GM23248 (cell line): ENCODE measurements at regions not wholly inside any gene's neighbourhood (a gene's known extent, or its start where the extent isn't known, plus 50 kb on each side); places are given as distances from the start of the nearest gene placed in this dataset.

Experiments used
- DNase-seq: peaks from one replicate; pipeline ENCODE4 v3.0.0-alpha.2; 2015
- H2AFZ ChIP-seq: fragments of 200-600 bp; sonication (generic); 2 replicates; pipeline ENCODE4 v1.6.1; 2016; ENCODE audit warnings: antibody characterized with exemption
- H3F3A ChIP-seq: fragments of 200-600 bp; sonication (generic); 2 replicates; pipeline ENCODE4 v1.6.1; 2016; ENCODE audit warnings: mild to moderate bottlenecking, antibody characterized with exemption, mixed run types; ENCODE audit not compliant: insufficient read depth
- H3K27ac ChIP-seq: fragments of 200-600 bp; sonication (generic); 2 replicates; pipeline ENCODE4 v1.5.1; 2016; ENCODE audit warnings: mild to moderate bottlenecking
- H3K27me3 ChIP-seq: fragments of 200-600 bp; sonication (generic); replicated peaks from 2 replicates; pipeline ENCODE4 v1.6.1; 2016; ENCODE audit warnings: mild to moderate bottlenecking; ENCODE audit not compliant: insufficient read depth
- H3K36me3 ChIP-seq: fragments of 200-600 bp; sonication (generic); 2 replicates; pipeline ENCODE4 v1.6.1; 2016; ENCODE audit warnings: low read depth, mild to moderate bottlenecking
- H3K4me1 ChIP-seq: fragments of 200-600 bp; sonication (generic); 2 replicates; pipeline ENCODE4 v1.6.1; 2016; ENCODE audit warnings: mild to moderate bottlenecking; ENCODE audit not compliant: insufficient read depth
- H3K4me2 ChIP-seq: fragments of 200-600 bp; sonication (generic); one replicate; pipeline ENCODE4 v1.6.1; 2016; ENCODE audit warnings: mild to moderate bottlenecking; ENCODE audit not compliant: unreplicated experiment
- H3K4me3 ChIP-seq: fragments of 200-600 bp; sonication (generic); 2 replicates; pipeline ENCODE4 v1.5.1; 2016; ENCODE audit warnings: mild to moderate bottlenecking
- H3K79me2 ChIP-seq: fragments of 200-600 bp; sonication (generic); 2 replicates; pipeline ENCODE4 v1.6.1; 2016; ENCODE audit warnings: mild to moderate bottlenecking; ENCODE audit not compliant: insufficient read depth
- H3K9ac ChIP-seq: fragments of 200-600 bp; sonication (generic); 2 replicates; pipeline ENCODE4 v1.6.1; 2016; ENCODE audit warnings: mild to moderate bottlenecking
- H3K9me2 ChIP-seq: fragments of 200-600 bp; sonication (generic); 2 replicates; pipeline ENCODE4 v1.6.1; 2016; ENCODE audit warnings: mixed run types, mild to moderate bottlenecking, moderate library complexity; ENCODE audit not compliant: insufficient read depth
- H3K9me3 ChIP-seq: fragments of 200-600 bp; sonication (generic); one replicate; pipeline ENCODE4 v1.6.1; 2017; ENCODE audit warnings: low read depth
- H4K20me1 ChIP-seq: fragments of 200-600 bp; sonication (generic); 2 replicates; pipeline ENCODE4 v1.6.0; 2016; ENCODE audit not compliant: insufficient read depth
- EZH2 ChIP-seq: fragments of 200-600 bp; sonication (generic); IDR thresholded peaks from 2 replicates; pipeline ENCODE4 v1.6.1; 2018; ENCODE audit warnings: antibody characterized with exemption, mild to moderate bottlenecking; ENCODE audit not compliant: insufficient read depth, poor library complexity, severe bottlenecking
- EZH2phosphoT487 ChIP-seq: fragments of 200-600 bp; sonication (generic); IDR thresholded peaks from 2 replicates; pipeline ENCODE4 v1.6.1; 2018; ENCODE audit warnings: antibody characterized with exemption, moderate library complexity, mild to moderate bottlenecking, low read depth; ENCODE audit not compliant: insufficient read depth
- WGBS, 2 experiments: methylation state at CpG; one replicate each; pipeline ENCODE4 v1.1.6; 2015 to 2017; ENCODE audit warnings: low lambda C conversion rate in 2 of 2, low coverage in 1 of 2; ENCODE audit errors: missing lambda C conversion rate in 2 of 2; 5-methylcytosine and 5-hydroxymethylcytosine counted together
- in situ Hi-C: fragments of 300-500 bp; cut with MboI; formaldehyde crosslinking; loops from 2 replicates; pipeline ENCODE4 v1.15.0; 2020

GRCh38 chr6:135603249-135603648 is 105.7 kb upstream of the AHI1 start:
- no peaks in the 10 kb centered on the region for H3K9me2 ChIP-seq
- in situ Hi-C loops = no loop called here
- H3F3A ChIP-seq = no peaks in the 10 kb centered on the region
- H3K27me3 ChIP-seq = no peaks in the 10 kb centered on the region
- H4K20me1 ChIP-seq = no peaks in the 10 kb centered on the region
- no peak for DNase-seq
- no peaks in the 10 kb centered on the region for H3K9me3 ChIP-seq
- no peak overlapping the region for H3K4me3 ChIP-seq
- H3K4me2 ChIP-seq = no peak overlapping the region
- no peak overlapping the region for H2AFZ ChIP-seq
- no peaks in the 10 kb centered on the region for H3K4me1 ChIP-seq
- 86 to 88% methylated on average over 2 of the region's 2 CpGs for WGBS, 2 experiments
- H3K27ac ChIP-seq = no peak overlapping the region
- no peaks in the 10 kb centered on the region for H3K36me3 ChIP-seq
- no peak for TF ChIP-seq EZH2phosphoT487
- TF ChIP-seq EZH2 = no peak
- H3K79me2 ChIP-seq = no peaks in the 10 kb centered on the region
- no peak overlapping the region for H3K9ac ChIP-seq

GRCh38 chr6:135604035-135604860 is 106.7 kb upstream of the AHI1 start:
- Histone ChIP-seq H3K9ac (no peak overlapping the region), H3K9me2 (no peaks in the 10 kb centered on the region), H3F3A (no peaks in the 10 kb centered on the region), H3K4me2 (no peak overlapping the region), H3K4me1 (no peaks in the 10 kb centered on the region), H4K20me1 (no peaks in the 10 kb centered on the region), H3K27me3 (no peaks in the 10 kb centered on the region), H3K27ac (no peak overlapping the region), H3K4me3 (no peak overlapping the region), H3K36me3 (no peaks in the 10 kb centered on the region), H3K79me2 (no peaks in the 10 kb centered on the region), H2AFZ (no peak overlapping the region), H3K9me3 (no peaks in the 10 kb centered on the region)
- TF ChIP-seq EZH2 (no peak), EZH2phosphoT487 (no peak)
- in situ Hi-C loops = no loop called here
- WGBS, 2 experiments = 82 to 83% methylated on average over 10 of the region's 10 CpGs
- no peak for DNase-seq

- H4K20me1 ChIP-seq = no peaks in the 10 kb centered on the region
- in situ Hi-C loops = no loop called here
- no peaks in the 10 kb centered on the region for H3K4me1 ChIP-seq
- no peaks in the 10 kb centered on the region for H3K9me2 ChIP-seq
- H2AFZ ChIP-seq = no peak overlapping the region
- no peak overlapping the region for H3K4me2 ChIP-seq
- H3K36me3 ChIP-seq = no peaks in the 10 kb centered on the region
- H3F3A ChIP-seq = no peaks in the 10 kb centered on the region
- TF ChIP-seq EZH2phosphoT487 = no peak
- no peak for TF ChIP-seq EZH2
- H3K9ac ChIP-seq = no peak overlapping the region
- 82 to 84% methylated on average over 2 of the region's 2 CpGs for WGBS, 2 experiments
- DNase-seq = no peak
- H3K79me2 ChIP-seq = no peaks in the 10 kb centered on the region
- no peaks in the 10 kb centered on the region for H3K9me3 ChIP-seq
- no peak overlapping the region for H3K4me3 ChIP-seq
- no peaks in the 10 kb centered on the region for H3K27me3 ChIP-seq
- no peak overlapping the region for H3K27ac ChIP-seq
Measured at GRCh38 chr6:135605278-135605790, 107.8 kb upstream of the AHI1 start.

GRCh38 chr6:135606392-135606791 is 108.9 kb upstream of the AHI1 start:
- WGBS, 2 experiments = 55 to 62% methylated on average over 2 of the region's 2 CpGs
- Histone ChIP-seq H3K4me3 (no peak overlapping the region), H3K79me2 (no peaks in the 10 kb centered on the region), H3K4me2 (no peak overlapping the region), H3K27ac (no peak overlapping the region), H3K4me1 (no peaks in the 10 kb centered on the region), H4K20me1 (no peaks in the 10 kb centered on the region), H3K27me3 (no peaks in the 10 kb centered on the region), H3F3A (no peaks in the 10 kb centered on the region), H2AFZ (no peak overlapping the region), H3K36me3 (no peaks in the 10 kb centered on the region), H3K9me3 (no peaks in the 10 kb centered on the region), H3K9me2 (no peaks in the 10 kb centered on the region), H3K9ac (no peak overlapping the region)
- in situ Hi-C loops = no loop called here
- no peak for DNase-seq
- no peak for TF ChIP-seq EZH2
- TF ChIP-seq EZH2phosphoT487 = no peak
